ENCODE measurements at regions not wholly inside any gene's neighbourhood (a gene's known extent, or its start where the extent isn't known, plus 50 kb on each side); places are given as distances from the start of the nearest gene placed in this dataset.

DNA sequence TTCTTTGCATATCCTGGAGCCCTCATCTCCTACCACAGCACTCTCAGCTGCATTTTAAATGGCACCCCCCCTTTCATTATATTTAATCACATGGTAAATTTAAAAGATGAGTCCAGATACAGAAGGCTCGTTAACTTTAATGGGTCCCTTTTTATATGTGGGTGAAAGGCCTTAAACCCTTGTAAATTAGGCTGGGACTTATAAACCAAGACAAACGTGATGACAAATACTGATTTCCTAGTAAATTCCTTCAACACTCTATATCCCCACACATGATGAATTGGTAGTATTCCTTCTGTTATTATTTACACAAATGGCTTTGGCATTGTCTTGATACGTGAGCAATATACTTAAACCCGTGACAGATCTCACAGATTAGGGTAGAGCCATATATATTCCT lies 210.6 kb downstream of the CAAP1 start:
- TF ChIP-seq, protein P1, sequence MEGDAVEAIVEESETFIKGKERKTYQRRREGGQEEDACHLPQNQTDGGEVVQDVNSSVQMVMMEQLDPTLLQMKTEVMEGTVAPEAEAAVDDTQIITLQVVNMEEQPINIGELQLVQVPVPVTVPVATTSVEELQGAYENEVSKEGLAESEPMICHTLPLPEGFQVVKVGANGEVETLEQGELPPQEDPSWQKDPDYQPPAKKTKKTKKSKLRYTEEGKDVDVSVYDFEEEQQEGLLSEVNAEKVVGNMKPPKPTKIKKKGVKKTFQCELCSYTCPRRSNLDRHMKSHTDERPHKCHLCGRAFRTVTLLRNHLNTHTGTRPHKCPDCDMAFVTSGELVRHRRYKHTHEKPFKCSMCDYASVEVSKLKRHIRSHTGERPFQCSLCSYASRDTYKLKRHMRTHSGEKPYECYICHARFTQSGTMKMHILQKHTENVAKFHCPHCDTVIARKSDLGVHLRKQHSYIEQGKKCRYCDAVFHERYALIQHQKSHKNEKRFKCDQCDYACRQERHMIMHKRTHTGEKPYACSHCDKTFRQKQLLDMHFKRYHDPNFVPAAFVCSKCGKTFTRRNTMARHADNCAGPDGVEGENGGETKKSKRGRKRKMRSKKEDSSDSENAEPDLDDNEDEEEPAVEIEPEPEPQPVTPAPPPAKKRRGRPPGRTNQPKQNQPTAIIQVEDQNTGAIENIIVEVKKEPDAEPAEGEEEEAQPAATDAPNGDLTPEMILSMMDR (IDR thresholded peaks at IDR 0.05; ENCODE audit: low read depth, low read length, missing control alignments): no peak
- DNase-seq (ENCODE audit: extremely low read depth, low read depth): no peak
- H3K4me3 ChIP-seq (replicated peaks; ENCODE audit: low read depth, low read length): no peak overlapping the region

DNA sequence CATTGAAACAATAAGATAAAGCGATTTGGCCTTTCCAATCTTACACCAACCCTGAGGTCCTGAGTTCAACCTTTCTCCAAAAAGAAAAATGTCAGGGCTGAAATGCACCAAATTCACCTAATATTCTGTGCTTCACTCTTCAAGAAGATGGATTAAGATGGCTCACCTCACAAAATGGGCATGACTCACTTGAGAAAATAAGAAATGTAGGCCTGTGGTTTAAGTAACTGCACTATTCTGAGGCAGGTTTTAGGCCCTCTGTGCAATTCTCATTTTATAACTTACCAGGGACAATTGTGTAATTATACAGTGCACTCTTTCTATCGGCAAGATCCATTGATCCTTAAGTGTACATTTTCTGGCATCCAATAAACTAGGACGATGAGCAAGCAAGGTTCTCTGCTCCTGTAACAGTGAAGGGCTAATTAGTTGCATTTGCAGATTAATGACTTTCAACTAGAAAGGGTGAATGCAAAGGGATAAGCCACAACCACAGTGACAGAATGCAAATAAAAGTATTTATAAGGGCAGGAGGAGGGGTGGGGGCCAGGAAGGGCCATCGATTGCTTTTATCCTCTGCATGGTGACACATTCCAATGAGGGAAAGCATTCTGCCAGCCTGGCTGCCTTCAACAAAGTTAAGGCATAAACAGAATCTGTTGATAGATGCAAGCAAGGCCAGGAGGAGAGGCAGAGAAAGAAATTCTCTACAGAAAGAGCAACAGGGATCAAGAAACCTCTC lies 214.5 kb downstream of the CAAP1 start:
- H3K4me3 ChIP-seq (replicated peaks; ENCODE audit: low read depth, low read length): no peak overlapping the region
- TF ChIP-seq, protein P1 (IDR thresholded peaks at IDR 0.05; ENCODE audit: low read depth, low read length, missing control alignments): no peak
- DNase-seq (ENCODE audit: extremely low read depth, low read depth): no peak

DNA sequence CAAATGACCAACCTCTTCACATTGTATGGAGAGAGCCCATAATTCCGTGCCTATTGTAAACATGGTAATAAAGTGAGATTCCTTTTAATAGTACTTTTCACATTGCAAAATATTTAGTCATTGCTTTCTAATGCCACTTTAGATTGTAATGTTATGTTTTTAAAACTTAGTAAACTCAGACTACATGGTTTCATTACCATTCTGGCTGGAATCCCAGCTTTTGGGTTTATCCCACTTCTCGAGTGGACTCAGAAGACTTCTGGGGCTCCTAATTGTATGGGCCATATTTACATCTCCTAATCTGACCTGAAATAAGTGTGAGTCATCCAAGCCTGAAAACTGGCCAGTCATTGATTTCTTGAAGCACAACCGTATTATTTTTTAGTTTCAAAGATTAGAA lies 217.6 kb downstream of the CAAP1 start:
- H3K4me3 ChIP-seq (replicated peaks; ENCODE audit: low read depth, low read length): no peak overlapping the region
- no peak for DNase-seq (ENCODE audit: extremely low read depth, low read depth)
- TF ChIP-seq, protein P1 (IDR thresholded peaks at IDR 0.05; ENCODE audit: low read depth, low read length, missing control alignments): no peak

DNA sequence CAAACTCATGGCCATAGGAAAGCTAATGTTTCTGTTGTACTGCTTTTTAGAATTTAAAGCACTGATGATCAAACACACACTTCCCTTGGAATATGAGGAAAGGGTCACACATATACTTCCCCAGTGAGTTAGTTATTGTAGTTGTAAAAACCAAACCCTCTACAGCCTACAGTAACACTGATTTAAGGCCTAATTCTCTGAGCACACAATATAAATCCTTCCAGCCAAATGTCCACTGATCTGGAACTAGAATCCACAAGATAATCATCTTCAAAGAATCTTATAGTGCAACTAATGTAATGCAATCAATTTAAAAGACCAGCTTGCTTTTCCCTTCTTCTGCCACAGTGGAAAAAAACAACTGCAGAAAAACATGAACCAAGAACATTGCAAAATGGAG lies 219.3 kb downstream of the CAAP1 start:
- TF ChIP-seq, protein P1 (IDR thresholded peaks at IDR 0.05; ENCODE audit: low read depth, low read length, missing control alignments): no peak
- H3K4me3 ChIP-seq (replicated peaks; ENCODE audit: low read depth, low read length): no peak overlapping the region

DNA sequence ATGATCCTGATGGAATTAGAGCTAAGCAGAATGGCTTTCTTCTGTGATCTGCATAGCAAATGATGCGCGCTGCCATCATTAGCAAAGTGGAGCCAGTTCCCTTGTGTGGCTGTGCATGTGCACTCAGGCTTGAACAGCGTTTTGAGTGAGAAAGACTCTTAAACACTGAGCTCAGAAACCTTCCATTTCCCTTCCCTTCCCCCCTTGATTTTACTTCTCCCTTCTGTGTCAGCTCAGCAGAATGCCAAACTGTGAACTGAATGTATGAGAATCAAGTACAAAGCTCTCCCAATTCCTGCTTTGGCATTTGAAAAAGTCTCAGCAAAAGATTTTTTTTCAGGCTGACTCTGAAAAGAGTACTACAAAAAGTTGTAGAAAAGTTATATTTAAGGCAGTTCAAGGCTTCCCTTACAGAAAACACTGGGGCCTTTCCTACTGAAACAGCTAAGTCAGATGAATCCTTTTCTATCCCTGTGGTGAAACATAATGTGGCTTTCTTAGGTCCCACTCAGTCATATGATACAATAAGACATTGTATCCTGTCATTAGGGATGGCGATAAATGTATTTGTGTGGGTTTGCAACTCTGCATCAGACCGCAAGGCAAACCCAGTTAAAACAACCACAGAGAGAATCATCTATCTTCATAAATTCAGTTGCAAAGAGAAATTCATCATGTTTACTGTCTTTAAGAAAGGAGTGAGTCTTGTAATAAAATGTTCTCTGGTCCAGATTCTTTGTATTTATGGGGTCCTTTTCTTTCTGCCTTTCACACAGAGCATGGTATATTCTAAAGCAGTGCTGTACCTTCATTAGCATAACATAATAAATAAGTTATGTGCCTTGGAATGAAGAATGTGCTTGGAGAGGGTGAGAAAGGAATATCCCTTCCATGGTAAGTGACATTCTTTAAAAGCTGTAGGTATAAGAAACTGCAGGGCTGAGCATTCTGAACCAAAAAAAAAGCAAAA lies 222.6 kb downstream of the CAAP1 start:
- H3K4me3 ChIP-seq (replicated peaks; ENCODE audit: low read depth, low read length): no peak overlapping the region
- no peak for DNase-seq (ENCODE audit: extremely low read depth, low read depth)
- TF ChIP-seq, protein P1 (IDR thresholded peaks at IDR 0.05; ENCODE audit: low read depth, low read length, missing control alignments): no peak

More for the DNA sequence above, 219.3 kb downstream of the CAAP1 start:
- no peak for DNase-seq (ENCODE audit: extremely low read depth, low read depth)

DNA sequence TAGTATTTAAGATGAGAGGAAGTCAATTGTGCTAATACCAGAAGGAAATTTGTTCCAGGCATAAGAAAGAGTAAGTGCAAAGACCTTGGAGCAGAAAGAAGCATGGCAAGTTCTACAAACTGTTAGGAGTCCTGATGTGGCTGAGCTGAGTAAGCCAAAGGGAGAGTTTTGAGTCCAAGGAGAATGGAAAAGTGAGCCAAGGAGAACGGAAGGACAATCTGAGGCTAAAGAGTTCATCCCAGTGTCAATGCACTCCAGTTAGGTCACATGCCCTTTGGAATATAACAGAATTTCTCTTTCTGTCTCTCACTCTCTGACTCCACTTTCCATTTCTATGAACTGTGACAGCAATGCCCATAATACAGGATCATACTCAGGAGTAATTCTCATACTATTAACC lies 224.7 kb downstream of the CAAP1 start:
- H3K4me3 ChIP-seq (replicated peaks; ENCODE audit: low read depth, low read length): no peak overlapping the region
- TF ChIP-seq, protein P1 (IDR thresholded peaks at IDR 0.05; ENCODE audit: low read depth, low read length, missing control alignments): no peak
- DNase-seq (ENCODE audit: extremely low read depth, low read depth): no peak

Data from HFF-Myc (cell line).